ENCODE measurements at regions not wholly inside any gene's neighbourhood (a gene's known extent, or its start where the extent isn't known, plus 50 kb on each side); places are given as distances from the start of the nearest gene placed in this dataset.

- no peak for ATAC-seq
Observed at GRCh38 chr5:2139478-2139877, 256.8 kb upstream of the IRX4 start.

- no peak for ATAC-seq
Observed at GRCh38 chr5:2138896-2139295, 256.2 kb upstream of the IRX4 start.

GRCh38 chr5:2137444-2138050, 254.8 kb upstream of the IRX4 start:
- no peak for ATAC-seq

DNA sequence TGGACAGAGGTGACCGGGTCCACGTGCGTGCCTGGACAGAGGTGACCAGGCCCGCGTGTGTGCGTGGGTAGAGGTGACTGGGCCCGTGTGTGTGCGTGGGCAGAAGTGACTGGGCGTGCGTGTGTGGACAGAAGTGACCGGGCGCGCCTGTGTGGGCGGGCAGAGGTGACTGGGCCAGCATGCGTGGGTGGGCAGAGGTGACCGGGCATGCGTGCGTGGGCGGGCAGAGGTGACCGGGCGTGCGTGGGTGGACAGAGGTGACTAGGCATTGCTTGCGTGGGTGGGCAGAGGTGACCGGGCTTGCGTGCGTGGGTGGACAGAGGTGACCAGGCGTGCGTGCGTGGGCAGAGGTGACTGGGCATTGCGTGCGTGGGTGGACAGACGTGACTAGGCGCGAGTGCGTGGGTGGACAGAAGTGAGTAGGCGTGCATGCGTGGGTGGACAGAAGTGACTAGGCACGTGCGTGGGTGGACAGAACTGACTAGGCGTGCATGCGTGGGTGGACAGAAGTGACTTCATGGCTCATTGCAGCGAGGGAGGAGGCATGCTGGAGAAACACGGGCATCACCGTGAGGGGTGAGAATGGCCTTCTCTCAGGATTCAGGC, 254.1 kb upstream of the IRX4 start:
- ATAC-seq, result no peak

- no peak for ATAC-seq
Observed at GRCh38 chr5:2135833-2136232, 253.1 kb upstream of the IRX4 start.

- ATAC-seq, result no peak
Observed at GRCh38 chr5:2135354-2135753, 252.6 kb upstream of the IRX4 start.

DNA sequence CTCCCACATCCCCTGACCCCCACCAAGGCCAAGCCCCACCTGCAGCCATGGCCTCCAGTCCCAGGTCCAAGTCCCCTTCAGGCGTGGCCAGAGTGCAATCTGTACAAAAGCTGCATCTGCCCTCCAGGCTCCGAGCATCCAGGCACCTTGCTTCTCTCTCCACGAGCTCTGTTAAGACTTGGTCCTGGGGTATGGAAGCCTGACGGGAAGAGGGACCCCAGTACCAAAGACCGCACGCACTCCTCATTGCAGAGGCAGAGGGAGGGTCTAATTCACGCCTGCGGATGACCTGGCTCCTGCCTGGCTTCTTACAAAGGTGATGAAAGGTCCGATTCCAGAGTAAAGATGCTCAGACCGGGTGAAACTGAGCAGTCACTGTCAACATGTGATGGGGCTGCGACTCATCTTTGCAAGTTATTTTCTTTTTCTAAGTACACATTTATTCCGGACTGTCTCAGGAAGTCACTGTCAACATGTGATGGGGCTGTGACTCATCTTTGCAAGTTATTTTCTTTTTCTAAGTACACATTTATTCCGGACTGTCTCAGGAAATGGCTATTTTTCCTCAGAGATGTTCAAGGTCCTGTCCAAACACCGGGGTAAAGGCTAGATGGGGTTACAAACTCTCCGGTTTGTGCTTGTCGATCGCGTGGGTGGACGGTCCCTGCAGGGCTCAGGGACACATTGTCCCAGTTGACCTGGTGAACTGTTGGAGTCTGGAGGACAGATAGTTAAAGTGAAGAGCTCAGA, 252.0 kb upstream of the IRX4 start:
- no peak for ATAC-seq

GRCh38 chr5:2133936-2134335, 251.2 kb upstream of the IRX4 start:
- ATAC-seq, result no peak

DNA sequence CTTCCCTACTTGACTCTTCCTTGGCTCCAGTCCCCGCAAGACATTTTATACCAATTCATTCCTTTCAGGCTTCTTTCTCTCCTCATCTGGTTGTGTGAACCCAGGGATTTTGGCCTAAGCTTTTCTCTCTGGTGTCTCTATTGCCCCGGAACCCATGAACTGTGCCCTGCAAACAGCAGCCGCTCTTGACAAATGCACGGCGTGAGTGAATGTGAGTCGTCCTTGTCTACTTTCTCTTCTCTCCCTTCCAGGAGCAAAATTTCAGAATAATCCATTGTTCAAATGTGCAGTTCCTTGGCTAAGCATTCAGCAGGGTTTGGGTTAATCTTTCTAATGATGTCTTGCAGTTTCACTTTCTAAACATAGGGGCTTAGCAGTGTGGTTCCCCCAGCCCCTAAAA, 250.4 kb upstream of the IRX4 start:
- no peak for ATAC-seq

DNA sequence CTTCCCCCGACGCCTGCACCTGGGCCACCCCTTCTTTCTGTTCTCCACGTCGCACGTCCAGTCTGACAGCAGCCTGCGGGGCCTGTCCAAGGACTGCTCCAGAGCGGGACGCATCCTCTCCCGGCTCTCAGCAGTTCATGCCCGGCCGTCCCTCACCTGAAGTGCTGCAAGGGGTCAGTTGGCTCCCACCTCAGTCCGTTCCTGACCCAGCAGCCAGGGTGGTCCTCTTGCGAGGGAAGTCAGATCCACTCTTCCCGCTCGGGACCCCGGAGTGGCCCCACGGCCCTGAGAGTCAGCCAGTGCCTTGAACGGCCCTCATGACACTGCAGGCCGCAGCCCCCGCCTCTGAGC, 249.7 kb upstream of the IRX4 start:
- no peak for ATAC-seq

DNA sequence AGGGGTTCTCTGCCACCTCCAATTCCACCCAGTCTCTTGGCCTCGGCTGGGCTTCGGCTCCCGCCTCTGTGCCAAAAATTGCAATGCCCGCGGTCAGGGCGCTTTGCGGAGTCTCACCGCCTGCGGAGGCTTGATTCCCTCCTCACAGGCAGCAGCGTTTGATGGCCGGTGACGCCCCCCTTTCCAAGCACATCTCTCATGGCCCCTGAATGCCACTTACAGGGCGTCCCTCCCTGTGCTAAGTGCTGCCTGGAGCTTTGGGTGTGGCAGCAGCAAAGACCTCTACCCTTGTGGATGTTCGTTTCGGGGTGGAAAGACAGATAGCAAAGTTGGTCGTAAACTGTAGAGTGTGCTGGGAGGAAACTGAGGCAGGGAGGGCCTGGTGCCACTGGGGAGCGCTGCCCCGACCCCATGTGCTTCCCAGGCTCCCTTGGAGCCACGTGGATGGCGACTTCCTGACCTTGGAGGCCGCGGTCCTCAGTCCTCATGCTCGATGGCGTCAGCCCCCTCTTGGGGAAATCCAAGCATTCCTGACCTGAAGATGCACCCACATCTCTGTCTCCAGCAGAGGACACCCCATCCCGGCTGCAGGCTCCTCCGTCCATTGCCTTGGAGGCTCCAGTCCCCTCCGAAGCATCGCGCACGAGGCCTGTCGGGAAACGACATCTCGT, 249.2 kb upstream of the IRX4 start:
- ATAC-seq, result no peak

GRCh38 chr5:2131196-2131595, 248.5 kb upstream of the IRX4 start:
- no peak for ATAC-seq

DNA sequence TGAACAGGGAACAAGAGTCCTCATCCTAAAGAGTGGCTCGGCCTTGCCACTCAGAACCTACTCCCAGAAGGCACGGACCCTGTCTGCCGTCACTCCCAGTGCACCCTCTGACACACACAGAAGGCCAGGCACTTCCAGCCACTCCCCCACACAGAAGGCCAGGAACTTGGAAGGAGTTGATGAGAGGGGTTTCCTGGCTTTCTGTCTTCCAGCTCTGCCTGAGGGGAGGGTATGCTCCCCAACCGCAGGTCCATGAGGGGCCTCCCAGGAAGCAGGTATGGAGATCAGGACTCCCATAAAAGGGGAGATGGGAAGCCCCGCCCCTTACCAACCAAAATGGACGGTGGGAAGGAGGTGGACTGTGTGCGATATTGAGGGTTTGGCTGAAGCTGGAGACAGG, 247.6 kb upstream of the IRX4 start:
- ATAC-seq, result no peak

- no peak for ATAC-seq
Observed at GRCh38 chr5:2129568-2130272, 247.0 kb upstream of the IRX4 start.

DNA sequence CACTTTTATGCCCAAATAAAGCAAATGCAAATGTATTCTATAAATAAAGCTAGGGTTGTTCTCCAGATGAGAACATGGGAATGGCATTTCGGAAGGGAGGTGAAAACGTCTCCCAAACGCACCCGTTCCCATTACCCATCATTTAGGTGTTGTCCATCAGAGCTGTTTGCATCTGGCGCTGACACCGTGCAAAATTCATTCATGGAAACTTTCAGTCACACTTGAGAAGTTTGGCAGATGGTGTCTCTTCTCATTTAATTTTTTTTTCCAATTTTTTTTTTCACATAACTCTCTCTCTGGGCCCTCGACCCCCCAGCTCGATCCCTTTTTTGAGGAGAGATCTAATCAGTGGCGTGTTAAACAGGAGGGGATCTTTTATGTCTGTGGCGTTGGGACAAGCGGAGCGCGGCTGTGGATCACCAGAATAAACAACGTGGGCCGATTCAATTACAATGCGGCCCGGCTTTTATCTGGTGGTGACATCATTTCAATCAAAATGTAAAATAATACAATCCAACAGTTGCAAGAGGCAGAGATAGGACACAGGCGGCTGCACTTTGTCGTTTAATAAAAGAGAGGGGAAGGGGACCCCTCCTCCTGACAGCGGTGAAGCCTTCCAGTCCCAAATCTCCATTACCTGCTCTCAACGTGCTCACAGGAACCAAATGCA, 246.1 kb upstream of the IRX4 start:
- ATAC-seq, result no peak

DNA sequence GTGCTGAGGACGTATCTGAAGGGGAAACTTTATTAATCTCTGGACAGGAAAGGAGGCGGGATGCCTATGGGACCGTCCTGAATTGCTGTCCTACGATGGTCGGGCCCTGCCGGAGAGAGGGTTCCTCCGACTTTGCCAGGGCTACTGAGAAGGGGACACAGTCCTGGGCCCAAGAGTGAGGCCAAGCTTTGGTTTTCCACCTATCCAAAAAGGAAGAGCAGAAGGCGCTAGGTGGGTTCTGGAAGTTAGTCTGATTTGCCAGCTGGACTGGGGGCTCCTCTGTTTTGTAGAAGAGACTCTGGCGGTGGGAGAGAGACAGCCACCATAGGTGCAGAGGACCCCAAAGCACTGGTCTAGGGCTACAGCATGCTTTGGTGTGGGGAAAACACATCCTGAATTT, 243.8 kb upstream of the IRX4 start:
- ATAC-seq, result no peak

DNA sequence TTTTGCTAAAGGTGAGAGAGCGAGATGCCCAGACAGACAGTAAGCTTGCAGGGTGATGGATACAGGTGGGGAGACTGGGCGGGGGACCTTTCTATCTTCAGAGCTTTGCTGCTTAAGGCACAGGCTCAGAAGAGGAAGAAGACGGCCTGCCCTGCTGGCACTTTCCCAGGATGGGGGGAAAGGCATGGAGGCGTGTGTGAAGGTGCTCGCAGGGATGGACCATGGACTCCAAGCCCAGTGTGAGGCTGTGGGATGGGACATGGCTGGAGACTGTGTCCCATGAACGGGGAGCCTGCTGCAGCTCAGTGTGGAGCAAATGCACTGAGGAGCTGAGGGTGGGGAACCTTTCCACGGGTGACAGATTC, 243.2 kb upstream of the IRX4 start:
- no peak for ATAC-seq

GRCh38 chr5:2125171-2125900, 242.6 kb upstream of the IRX4 start:
- ATAC-seq, result no peak

GRCh38 chr5:2124434-2125170, 241.9 kb upstream of the IRX4 start:
- ATAC-seq, result no peak

DNA sequence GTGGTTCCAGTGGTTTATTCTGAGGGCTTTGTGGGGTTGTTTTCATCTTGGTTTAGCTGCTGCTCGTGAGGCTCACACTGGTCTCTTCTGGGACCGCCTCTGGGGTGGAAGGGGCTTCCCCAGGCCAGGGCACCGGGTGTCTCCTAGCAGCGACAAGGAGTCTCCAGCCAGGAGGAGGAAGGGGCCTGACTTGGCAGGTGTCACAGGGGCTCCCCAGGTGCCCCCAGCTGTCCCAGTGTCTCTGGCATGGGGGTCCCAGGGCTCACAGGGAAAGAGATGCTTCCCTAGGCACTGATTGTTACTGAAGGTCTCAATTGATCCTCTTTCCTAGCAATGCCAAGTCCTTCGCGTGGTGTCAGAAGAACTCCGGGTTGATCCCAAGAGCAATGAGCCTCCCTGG, 241.1 kb upstream of the IRX4 start:
- no peak for ATAC-seq

- ATAC-seq, result no peak
Observed at GRCh38 chr5:2120361-2120760, 237.6 kb upstream of the IRX4 start.
